Astrocyte (in vitro differentiated cells and primary cell): ENCODE measurements at regions not wholly inside any gene's neighbourhood (a gene's known extent, or its start where the extent isn't known, plus 50 kb on each side); places are given as distances from the start of the nearest gene placed in this dataset.

ENCODE experiments used
- DNase-seq: peaks from one replicate; pipeline ENCODE4 v3.0.0-alpha.2; 2010; ENCODE audit warnings: low read depth
- FAIRE-seq: peaks from 2 replicates; lab custom pipeline; 2011; peaks lifted over from hg19 to GRCh38; lab: Jason Lieb, UNC
- H2AFZ ChIP-seq: 2 replicates; pipeline ENCODE4 v1.6.0; 2012; ENCODE audit warnings: low read depth, low read length, inconsistent platforms
- H3K27ac ChIP-seq: 2 replicates; pipeline ENCODE4 v1.5.1; 2011; ENCODE audit warnings: low read depth, low read length, inconsistent platforms
- H3K27me3 ChIP-seq: 2 replicates; pipeline ENCODE4 v1.6.0; 2011; ENCODE audit warnings: low read length, inconsistent platforms; ENCODE audit not compliant: insufficient read depth
- H3K36me3 ChIP-seq: 2 replicates; pipeline ENCODE4 v1.5.1; 2011; ENCODE audit warnings: low read length, inconsistent platforms; ENCODE audit not compliant: insufficient read depth
- H3K4me1 ChIP-seq: 2 replicates; pipeline ENCODE4 v1.5.1; 2011; ENCODE audit warnings: low read length, inconsistent platforms; ENCODE audit not compliant: insufficient read depth
- H3K4me2 ChIP-seq: 2 replicates; pipeline ENCODE4 v1.6.0; 2012; ENCODE audit warnings: low read length, inconsistent platforms
- H3K4me3 ChIP-seq: 2 replicates; pipeline ENCODE4 v1.5.1; 2011; ENCODE audit warnings: low read depth, mild to moderate bottlenecking, low read length, inconsistent platforms; ENCODE audit not compliant: insufficient read depth
- H3K79me2 ChIP-seq: 2 replicates; pipeline ENCODE4 v1.6.0; 2012; ENCODE audit warnings: mild to moderate bottlenecking, low read length, inconsistent platforms; ENCODE audit not compliant: insufficient read depth
- H3K9ac ChIP-seq: 2 replicates; pipeline ENCODE4 v1.6.0; 2012; ENCODE audit warnings: mild to moderate bottlenecking, low read length, inconsistent platforms
- H3K9me3 ChIP-seq: 2 replicates; pipeline ENCODE4 v1.5.1; 2012; ENCODE audit warnings: low read depth, mild to moderate bottlenecking, low read length, inconsistent platforms; ENCODE audit not compliant: insufficient read depth
- H4K20me1 ChIP-seq: 2 replicates; pipeline ENCODE4 v1.6.0; 2012; ENCODE audit warnings: low read length, inconsistent platforms; ENCODE audit not compliant: insufficient read depth
- H3K27ac Mint-ChIP-seq: one replicate; pipeline ENCODE4 v1.8.0; 2021; ENCODE audit warnings: mild to moderate bottlenecking, mixed read lengths; ENCODE audit not compliant: unreplicated experiment
- H3K27me3 Mint-ChIP-seq: one replicate; pipeline ENCODE4 v1.8.0; 2021; ENCODE audit warnings: low read depth, mixed read lengths; ENCODE audit not compliant: unreplicated experiment
- H3K36me3 Mint-ChIP-seq: one replicate; pipeline ENCODE4 v1.8.0; 2021; ENCODE audit warnings: low read depth, mixed read lengths; ENCODE audit not compliant: unreplicated experiment
- H3K4me1 Mint-ChIP-seq: one replicate; pipeline ENCODE4 v1.8.0; 2021; ENCODE audit warnings: low read depth, mixed read lengths; ENCODE audit not compliant: unreplicated experiment
- H3K4me3 Mint-ChIP-seq: one replicate; pipeline ENCODE4 v1.8.0; 2021; ENCODE audit warnings: mild to moderate bottlenecking, moderate library complexity, mixed read lengths; ENCODE audit not compliant: unreplicated experiment
- H3K9me3 Mint-ChIP-seq: one replicate; pipeline ENCODE4 v1.8.0; 2021; ENCODE audit warnings: mild to moderate bottlenecking, mixed read lengths; ENCODE audit not compliant: unreplicated experiment
- EZH2 ChIP-seq: IDR thresholded peaks from 2 replicates; pipeline ENCODE4 v1.6.1; 2012; ENCODE audit warnings: mild to moderate bottlenecking, low read length, inconsistent platforms; ENCODE audit not compliant: insufficient read depth
- TF ChIP-seq, protein P1 (sequence below): IDR thresholded peaks from 2 replicates; pipeline ENCODE4 v1.5.1; 2011; ENCODE audit warnings: low read depth, mild to moderate bottlenecking, inconsistent platforms, low read length, moderate library complexity; ENCODE audit not compliant: insufficient read depth

DNA sequence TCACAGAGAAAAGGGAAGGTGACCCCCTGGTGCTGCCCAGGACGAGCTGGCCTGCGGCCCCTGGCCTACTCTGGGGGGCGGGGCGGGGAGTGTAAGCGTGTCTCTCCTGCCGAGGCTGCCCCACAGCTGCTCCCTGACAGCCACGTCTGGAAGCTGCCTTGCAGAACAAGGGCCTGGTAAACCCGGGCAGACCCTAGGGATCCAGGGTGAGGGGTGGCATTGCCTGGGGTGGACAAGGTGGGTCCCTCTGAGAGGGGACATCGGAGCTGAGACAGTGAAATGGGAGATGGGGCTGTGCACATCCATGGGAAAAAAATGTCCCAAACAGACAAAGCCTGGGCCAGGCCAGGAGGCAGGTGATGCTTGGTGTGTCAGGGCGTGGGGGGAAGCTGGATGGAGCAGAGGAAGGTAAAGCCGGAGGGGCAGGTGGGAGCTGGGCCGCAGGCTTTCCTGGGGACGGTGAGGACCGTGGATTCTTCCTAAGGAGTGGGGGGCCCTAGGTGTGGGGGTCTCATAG is 66.0 kb upstream of the HDAC4 start:
- H3K27ac Mint-ChIP-seq, result no peak overlapping the region
- H3K4me2 ChIP-seq, result no peak overlapping the region
- H3K4me3 Mint-ChIP-seq, result no peak overlapping the region
- TF ChIP-seq EZH2, result no peak
- TF ChIP-seq, protein P1, sequence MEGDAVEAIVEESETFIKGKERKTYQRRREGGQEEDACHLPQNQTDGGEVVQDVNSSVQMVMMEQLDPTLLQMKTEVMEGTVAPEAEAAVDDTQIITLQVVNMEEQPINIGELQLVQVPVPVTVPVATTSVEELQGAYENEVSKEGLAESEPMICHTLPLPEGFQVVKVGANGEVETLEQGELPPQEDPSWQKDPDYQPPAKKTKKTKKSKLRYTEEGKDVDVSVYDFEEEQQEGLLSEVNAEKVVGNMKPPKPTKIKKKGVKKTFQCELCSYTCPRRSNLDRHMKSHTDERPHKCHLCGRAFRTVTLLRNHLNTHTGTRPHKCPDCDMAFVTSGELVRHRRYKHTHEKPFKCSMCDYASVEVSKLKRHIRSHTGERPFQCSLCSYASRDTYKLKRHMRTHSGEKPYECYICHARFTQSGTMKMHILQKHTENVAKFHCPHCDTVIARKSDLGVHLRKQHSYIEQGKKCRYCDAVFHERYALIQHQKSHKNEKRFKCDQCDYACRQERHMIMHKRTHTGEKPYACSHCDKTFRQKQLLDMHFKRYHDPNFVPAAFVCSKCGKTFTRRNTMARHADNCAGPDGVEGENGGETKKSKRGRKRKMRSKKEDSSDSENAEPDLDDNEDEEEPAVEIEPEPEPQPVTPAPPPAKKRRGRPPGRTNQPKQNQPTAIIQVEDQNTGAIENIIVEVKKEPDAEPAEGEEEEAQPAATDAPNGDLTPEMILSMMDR, result no peak
- H3K9ac ChIP-seq, result no peak overlapping the region
- H3K27me3 ChIP-seq, result no peaks in the 10 kb centered on the region
- no peaks in the 10 kb centered on the region for H3K79me2 ChIP-seq
- no peak overlapping the region for H3K4me3 ChIP-seq
- no peaks in the 10 kb centered on the region for H3K36me3 Mint-ChIP-seq
- H4K20me1 ChIP-seq, result no peaks in the 10 kb centered on the region
- peaks cover 2% of the 10 kb centered on the region for H3K4me1 ChIP-seq
- no peak overlapping the region for H3K27ac ChIP-seq
- no peaks in the 10 kb centered on the region for H3K36me3 ChIP-seq
- H3K9me3 ChIP-seq, result peaks cover 6% of the 10 kb centered on the region
- peaks cover 23% of the 10 kb centered on the region for H3K27me3 Mint-ChIP-seq
- FAIRE-seq (no peak), DNase-seq (no peak)
- no peak overlapping the region for H2AFZ ChIP-seq
- H3K9me3 Mint-ChIP-seq, result peaks cover 15% of the 10 kb centered on the region
- no peaks in the 10 kb centered on the region for H3K4me1 Mint-ChIP-seq

DNA sequence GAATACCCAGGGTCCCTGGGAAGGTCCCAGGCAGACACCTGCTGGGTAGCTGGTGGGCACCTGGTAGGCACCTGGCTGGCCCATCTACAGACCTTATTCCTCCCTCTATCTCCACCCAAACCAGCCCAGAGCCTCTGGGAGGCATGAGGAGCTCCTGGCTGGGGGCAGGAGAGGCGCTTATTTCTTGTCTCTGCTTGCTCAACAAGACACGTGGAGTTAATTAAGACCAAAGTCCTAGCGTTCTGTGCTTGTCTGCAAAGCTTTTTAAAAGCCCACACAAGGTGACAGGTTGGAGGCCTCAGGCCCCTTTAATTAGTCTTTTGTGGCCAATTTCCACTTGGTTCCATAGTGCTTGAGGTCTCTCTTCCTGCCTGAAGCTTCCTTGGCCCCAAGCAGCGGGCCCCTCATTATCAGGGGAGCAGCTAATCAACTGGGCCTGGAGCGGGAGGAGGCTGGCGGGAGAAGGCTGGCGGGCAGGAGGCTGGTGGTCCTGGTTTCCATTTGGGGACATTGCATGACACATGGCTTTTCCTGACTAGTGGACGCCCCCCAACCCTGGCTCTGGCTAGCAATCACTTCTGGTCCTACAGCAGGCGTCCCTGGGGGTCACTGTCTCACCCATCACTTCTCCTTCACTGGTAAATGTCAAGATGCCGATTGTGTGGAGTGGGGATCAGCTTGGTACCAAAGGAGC is 65.4 kb upstream of the HDAC4 start:
- H3K9me3 Mint-ChIP-seq, result peaks cover 15% of the 10 kb centered on the region
- H3K4me2 ChIP-seq, result no peak overlapping the region
- DNase-seq (no peak), FAIRE-seq (no peak)
- no peaks in the 10 kb centered on the region for H4K20me1 ChIP-seq
- H2AFZ ChIP-seq, result no peak overlapping the region
- TF ChIP-seq, protein P1, result no peak
- TF ChIP-seq EZH2, result no peak
- H3K36me3 ChIP-seq, result no peaks in the 10 kb centered on the region
- H3K4me1 Mint-ChIP-seq, result no peaks in the 10 kb centered on the region
- peaks cover 23% of the 10 kb centered on the region for H3K27me3 Mint-ChIP-seq
- no peaks in the 10 kb centered on the region for H3K36me3 Mint-ChIP-seq
- no peaks in the 10 kb centered on the region for H3K79me2 ChIP-seq
- H3K27me3 ChIP-seq, result no peaks in the 10 kb centered on the region
- no peak overlapping the region for H3K27ac ChIP-seq
- H3K4me1 ChIP-seq, result peaks cover 2% of the 10 kb centered on the region
- no peak overlapping the region for H3K4me3 Mint-ChIP-seq
- no peak overlapping the region for H3K4me3 ChIP-seq
- peaks cover 6% of the 10 kb centered on the region for H3K9me3 ChIP-seq
- no peak overlapping the region for H3K9ac ChIP-seq
- H3K27ac Mint-ChIP-seq, result no peak overlapping the region
